SH-SY5Y (cell line): ENCODE measurements at regions not wholly inside any gene's neighbourhood (a gene's known extent, or its start where the extent isn't known, plus 50 kb on each side); places are given as distances from the start of the nearest gene placed in this dataset.

Source experiments
- GATA2 ChIP-seq: IDR thresholded peaks from 2 replicates; pipeline ENCODE4 v1.6.1; 2011; ENCODE audit warnings: mild to moderate bottlenecking, low read depth, low read length
- GATA3 ChIP-seq: IDR thresholded peaks from 2 replicates; pipeline ENCODE4 v1.6.1; 2011; ENCODE audit warnings: low read depth, mild to moderate bottlenecking, low read length, moderate library complexity

DNA sequence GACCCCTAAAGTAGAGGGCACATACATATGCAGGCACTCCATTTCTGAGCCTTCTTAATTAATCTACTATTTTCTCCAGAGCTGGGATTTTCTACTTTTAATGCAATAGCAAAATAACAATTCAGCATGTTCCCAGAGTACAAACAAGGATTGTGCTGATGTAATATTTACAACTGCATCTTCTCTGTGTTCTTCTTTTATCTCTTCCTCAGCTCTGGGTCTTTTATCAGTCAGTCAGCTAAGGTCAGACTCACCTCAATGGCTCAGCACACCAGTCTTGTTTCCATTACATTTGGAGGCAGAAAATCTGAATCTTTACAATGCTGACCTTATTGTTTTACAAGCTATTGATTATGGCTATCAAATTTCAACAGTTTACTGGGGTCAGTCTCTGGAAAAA, 323.3 kb upstream of the NR5A2 start:
- TF ChIP-seq GATA2 (no peak), GATA3 (no peak)
